GM21360 (cell line): ENCODE measurements at regions not wholly inside any gene's neighbourhood (a gene's known extent, or its start where the extent isn't known, plus 50 kb on each side); places are given as distances from the start of the nearest gene placed in this dataset.
"Not testable (repeated sequence)": the region's sequence is repeated elsewhere in the genome, so short reads cannot be mapped to it uniquely, and the experiment has no call there.

Experiments used
- ATAC-seq: cut with Tn5 transposase; IDR thresholded peaks from one replicate; pipeline ENCODE4 v1.9.1; 2021; ENCODE audit warnings: mild to moderate bottlenecking, moderate library complexity; ENCODE audit not compliant: unreplicated experiment

- ATAC-seq, result no peak
These were observed 135.3 kb upstream of the FAM3C start for GRCh38 chr7:121531175-121532070.

- ATAC-seq, result peak; percentile 100
These were observed 134.4 kb upstream of the FAM3C start for GRCh38 chr7:121530227-121531174.

GRCh38 chr7:121529003-121529402 is 132.9 kb upstream of the FAM3C start:
- ATAC-seq, result no peak

GRCh38 chr7:121526210-121526609 is 130.1 kb upstream of the FAM3C start:
- ATAC-seq, result not testable (repeated sequence)

GRCh38 chr7:121525155-121525819 is 129.2 kb upstream of the FAM3C start:
- ATAC-seq, result no peak

- ATAC-seq, result no peak
These were observed 125.7 kb upstream of the FAM3C start for GRCh38 chr7:121521711-121522400.

- no peak for ATAC-seq
These were observed 124.8 kb upstream of the FAM3C start for GRCh38 chr7:121520911-121521310.

GRCh38 chr7:121519548-121520521 is 123.7 kb upstream of the FAM3C start:
- peak; percentile 85 for ATAC-seq

- ATAC-seq, result no peak
These were observed 121.5 kb upstream of the FAM3C start for GRCh38 chr7:121517591-121517990.

- no peak for ATAC-seq
These were observed 120.7 kb upstream of the FAM3C start for GRCh38 chr7:121516821-121517220.

- no peak for ATAC-seq
These were observed 119.7 kb upstream of the FAM3C start for GRCh38 chr7:121515630-121516401.

- ATAC-seq, result no peak
These were observed 119.1 kb upstream of the FAM3C start for GRCh38 chr7:121515229-121515628.

- ATAC-seq, result no peak
These were observed 117.0 kb upstream of the FAM3C start for GRCh38 chr7:121513105-121513504.

- no peak for ATAC-seq
These were observed 114.9 kb upstream of the FAM3C start for GRCh38 chr7:121510858-121511482.

GRCh38 chr7:121510302-121510701 is 114.2 kb upstream of the FAM3C start:
- ATAC-seq, result no peak

- ATAC-seq, result no peak
These were observed 109.6 kb upstream of the FAM3C start for GRCh38 chr7:121505540-121506182.

GRCh38 chr7:121505021-121505420 is 108.9 kb upstream of the FAM3C start:
- ATAC-seq, result no peak

GRCh38 chr7:121504482-121504881 is 108.4 kb upstream of the FAM3C start:
- no peak for ATAC-seq
